ENCODE measurements at regions not wholly inside any gene's neighbourhood (a gene's known extent, or its start where the extent isn't known, plus 50 kb on each side); places are given as distances from the start of the nearest gene placed in this dataset.

DNA sequence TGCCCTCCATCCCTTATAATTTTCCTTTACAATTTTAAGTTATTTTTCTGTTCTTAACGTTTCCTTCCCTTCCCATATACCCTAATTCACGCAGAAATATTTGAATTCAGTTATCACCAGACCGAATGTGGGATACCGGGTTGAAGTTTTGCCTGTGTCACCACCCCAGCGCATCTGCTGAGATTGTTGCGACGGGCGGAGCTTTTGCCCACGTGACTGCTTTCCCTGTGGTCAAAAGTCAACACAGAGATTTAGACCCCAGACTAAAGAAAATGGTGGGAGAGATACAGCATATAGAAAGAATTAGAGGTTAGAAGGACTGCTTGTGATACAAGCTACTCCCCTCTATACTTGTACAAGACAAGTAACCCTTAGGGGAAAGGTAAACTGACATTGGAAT lies 326.4 kb upstream of the CTNND2 start:
- BruUV-seq (replicated peaks), result no TSS peak
- ChIA-PET CTCF (no interaction called here), RAD21 (ENCODE audit: low non-redundant PET in 1 of 2, low total read pairs in 2 of 2, uncharacterized antibody in 2 of 2, unreplicated experiment in 2 of 2) (no interaction called here), POLR2A (no interaction called here)
- Histone ChIP-seq H3K27me3 (ENCODE audit: insufficient read depth, low read length) (no peaks in the 10 kb centered on the region), H3K27ac (ENCODE audit: low read depth, low read length) (no peak overlapping the region), H3K4me3 (replicated peaks in 1 of 2; ENCODE audit: low read depth in 1 of 2, low read length in 2 of 2) (no peak overlapping the region), H2AFZ (ENCODE audit: low read depth, low read length, poor library complexity, severe bottlenecking) (no peak overlapping the region), H3K9me2 (ENCODE audit: insufficient read depth) (no peaks in the 10 kb centered on the region), H4K20me1 (ENCODE audit: insufficient read depth) (no peaks in the 10 kb centered on the region), H3K36me3 (ENCODE audit: control insufficient read depth in 1 of 2, insufficient read depth in 2 of 2, low read length in 2 of 2) (no peaks in the 10 kb centered on the region), H3K79me2 (ENCODE audit: insufficient read depth, low read length) (no peaks in the 10 kb centered on the region), H3K4me2 (ENCODE audit: low read length) (no peak overlapping the region), H3K9me3 (ENCODE audit: control insufficient read depth in 1 of 2, insufficient read depth in 1 of 2, low read depth in 1 of 2, low read length in 2 of 2) (peaks cover 11 to 14% of the 10 kb centered on the region in 2 experiments; a peak in 3 of 4 replicates), H3K9ac (ENCODE audit: low read length) (no peak overlapping the region), H3K4me1 (ENCODE audit: control insufficient read depth in 1 of 2, insufficient read depth in 2 of 2, low read length in 2 of 2) (no peaks in the 10 kb centered on the region)
- no peak for ATAC-seq
- intact Hi-C loops (cut with micrococcal nuclease), result no loop called here
- TF ChIP-seq ZNF274 (IDR thresholded peaks at IDR 0.05; ENCODE audit: low read depth, low read length), result no peak
- no peak for TF ChIP-seq YY1 (IDR thresholded peaks at IDR 0.05; ENCODE audit: extremely low read depth, insufficient replicate concordance, low read depth, low read length)
- TF ChIP-seq SP1 (IDR thresholded peaks at IDR 0.05; ENCODE audit: low read depth), result no peak
- TF ChIP-seq, protein P1, sequence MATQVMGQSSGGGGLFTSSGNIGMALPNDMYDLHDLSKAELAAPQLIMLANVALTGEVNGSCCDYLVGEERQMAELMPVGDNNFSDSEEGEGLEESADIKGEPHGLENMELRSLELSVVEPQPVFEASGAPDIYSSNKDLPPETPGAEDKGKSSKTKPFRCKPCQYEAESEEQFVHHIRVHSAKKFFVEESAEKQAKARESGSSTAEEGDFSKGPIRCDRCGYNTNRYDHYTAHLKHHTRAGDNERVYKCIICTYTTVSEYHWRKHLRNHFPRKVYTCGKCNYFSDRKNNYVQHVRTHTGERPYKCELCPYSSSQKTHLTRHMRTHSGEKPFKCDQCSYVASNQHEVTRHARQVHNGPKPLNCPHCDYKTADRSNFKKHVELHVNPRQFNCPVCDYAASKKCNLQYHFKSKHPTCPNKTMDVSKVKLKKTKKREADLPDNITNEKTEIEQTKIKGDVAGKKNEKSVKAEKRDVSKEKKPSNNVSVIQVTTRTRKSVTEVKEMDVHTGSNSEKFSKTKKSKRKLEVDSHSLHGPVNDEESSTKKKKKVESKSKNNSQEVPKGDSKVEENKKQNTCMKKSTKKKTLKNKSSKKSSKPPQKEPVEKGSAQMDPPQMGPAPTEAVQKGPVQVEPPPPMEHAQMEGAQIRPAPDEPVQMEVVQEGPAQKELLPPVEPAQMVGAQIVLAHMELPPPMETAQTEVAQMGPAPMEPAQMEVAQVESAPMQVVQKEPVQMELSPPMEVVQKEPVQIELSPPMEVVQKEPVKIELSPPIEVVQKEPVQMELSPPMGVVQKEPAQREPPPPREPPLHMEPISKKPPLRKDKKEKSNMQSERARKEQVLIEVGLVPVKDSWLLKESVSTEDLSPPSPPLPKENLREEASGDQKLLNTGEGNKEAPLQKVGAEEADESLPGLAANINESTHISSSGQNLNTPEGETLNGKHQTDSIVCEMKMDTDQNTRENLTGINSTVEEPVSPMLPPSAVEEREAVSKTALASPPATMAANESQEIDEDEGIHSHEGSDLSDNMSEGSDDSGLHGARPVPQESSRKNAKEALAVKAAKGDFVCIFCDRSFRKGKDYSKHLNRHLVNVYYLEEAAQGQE (IDR thresholded peaks at IDR 0.05; ENCODE audit: low read depth), result no peak
- no peak for TF ChIP-seq RAD21 (IDR thresholded peaks at IDR 0.05; ENCODE audit: low read depth)
- no peak for TF ChIP-seq EGR1 (IDR thresholded peaks at IDR 0.05; ENCODE audit: low read depth)
- TF ChIP-seq, protein P2, sequence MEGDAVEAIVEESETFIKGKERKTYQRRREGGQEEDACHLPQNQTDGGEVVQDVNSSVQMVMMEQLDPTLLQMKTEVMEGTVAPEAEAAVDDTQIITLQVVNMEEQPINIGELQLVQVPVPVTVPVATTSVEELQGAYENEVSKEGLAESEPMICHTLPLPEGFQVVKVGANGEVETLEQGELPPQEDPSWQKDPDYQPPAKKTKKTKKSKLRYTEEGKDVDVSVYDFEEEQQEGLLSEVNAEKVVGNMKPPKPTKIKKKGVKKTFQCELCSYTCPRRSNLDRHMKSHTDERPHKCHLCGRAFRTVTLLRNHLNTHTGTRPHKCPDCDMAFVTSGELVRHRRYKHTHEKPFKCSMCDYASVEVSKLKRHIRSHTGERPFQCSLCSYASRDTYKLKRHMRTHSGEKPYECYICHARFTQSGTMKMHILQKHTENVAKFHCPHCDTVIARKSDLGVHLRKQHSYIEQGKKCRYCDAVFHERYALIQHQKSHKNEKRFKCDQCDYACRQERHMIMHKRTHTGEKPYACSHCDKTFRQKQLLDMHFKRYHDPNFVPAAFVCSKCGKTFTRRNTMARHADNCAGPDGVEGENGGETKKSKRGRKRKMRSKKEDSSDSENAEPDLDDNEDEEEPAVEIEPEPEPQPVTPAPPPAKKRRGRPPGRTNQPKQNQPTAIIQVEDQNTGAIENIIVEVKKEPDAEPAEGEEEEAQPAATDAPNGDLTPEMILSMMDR (IDR thresholded peaks at IDR 0.05 in 2 of 3, conservative IDR thresholded peaks at IDR 0.05 in 1 of 3; ENCODE audit: borderline replicate concordance in 1 of 3, insufficient read depth in 1 of 3, low read depth in 2 of 3, low read length in 2 of 3), result no peak
- no peak for TF ChIP-seq EZH2 (IDR thresholded peaks at IDR 0.05)
- TF ChIP-seq, protein P3, sequence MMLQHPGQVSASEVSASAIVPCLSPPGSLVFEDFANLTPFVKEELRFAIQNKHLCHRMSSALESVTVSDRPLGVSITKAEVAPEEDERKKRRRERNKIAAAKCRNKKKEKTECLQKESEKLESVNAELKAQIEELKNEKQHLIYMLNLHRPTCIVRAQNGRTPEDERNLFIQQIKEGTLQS (IDR thresholded peaks at IDR 0.05), result no peak
- TF ChIP-seq JUND (IDR thresholded peaks at IDR 0.05), result no peak
- TF ChIP-seq POLR2A (IDR thresholded peaks at IDR 0.05; ENCODE audit: borderline replicate concordance, extremely low read depth, insufficient read depth, insufficient read length), result no peak
- no peak for TF ChIP-seq ELF1 (IDR thresholded peaks at IDR 0.05; ENCODE audit: borderline replicate concordance, low read depth)
- no peak for DNase-seq (ENCODE audit: low read depth, low spot score)

Measured in HCT116 (cell line).